ENCODE measurements at regions not wholly inside any gene's neighbourhood (a gene's known extent, or its start where the extent isn't known, plus 50 kb on each side); places are given as distances from the start of the nearest gene placed in this dataset.

DNA sequence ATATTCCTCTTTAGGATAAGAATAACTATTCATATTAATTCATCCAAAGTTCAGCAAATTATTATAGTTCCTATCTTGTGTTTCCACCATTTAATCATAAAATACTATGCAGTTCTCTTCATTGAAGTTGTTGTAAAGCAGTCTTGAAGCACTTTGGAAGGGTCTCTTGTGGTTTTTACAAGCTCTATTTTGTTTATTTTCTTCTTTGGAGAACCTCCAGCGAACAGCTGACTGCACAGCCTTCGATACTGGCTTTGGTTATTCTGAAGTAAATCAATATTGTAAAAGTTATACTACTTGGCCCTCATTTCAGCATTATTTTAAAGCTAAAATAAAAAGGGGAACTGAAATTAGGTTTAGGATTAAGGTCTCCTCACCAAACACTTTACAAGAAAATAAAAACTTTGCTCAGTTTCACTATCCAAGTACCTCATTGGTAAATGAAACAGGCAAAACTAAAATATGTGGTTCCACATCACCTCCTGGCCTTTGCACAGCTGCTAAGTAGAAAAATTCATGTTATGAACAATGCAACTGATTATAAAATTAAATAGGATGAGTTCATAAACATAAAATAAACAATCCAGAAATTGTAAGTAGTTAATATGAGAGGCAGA, 1629.2 kb upstream of the ADGRL3 start:
- Histone ChIP-seq H3K9me3 (ENCODE audit: low read depth) (no peaks in the 10 kb centered on the region), H3K27me3 (no peaks in the 10 kb centered on the region), H3K4me3 (no peak overlapping the region), H3K4me1 (ENCODE audit: low read depth) (no peaks in the 10 kb centered on the region), H3K27ac (no peak overlapping the region), H3K36me3 (no peaks in the 10 kb centered on the region)
- DNase-seq (ENCODE audit: low read depth in 1 of 2, low spot score in 1 of 2): no peak
- TF ChIP-seq, protein P1, sequence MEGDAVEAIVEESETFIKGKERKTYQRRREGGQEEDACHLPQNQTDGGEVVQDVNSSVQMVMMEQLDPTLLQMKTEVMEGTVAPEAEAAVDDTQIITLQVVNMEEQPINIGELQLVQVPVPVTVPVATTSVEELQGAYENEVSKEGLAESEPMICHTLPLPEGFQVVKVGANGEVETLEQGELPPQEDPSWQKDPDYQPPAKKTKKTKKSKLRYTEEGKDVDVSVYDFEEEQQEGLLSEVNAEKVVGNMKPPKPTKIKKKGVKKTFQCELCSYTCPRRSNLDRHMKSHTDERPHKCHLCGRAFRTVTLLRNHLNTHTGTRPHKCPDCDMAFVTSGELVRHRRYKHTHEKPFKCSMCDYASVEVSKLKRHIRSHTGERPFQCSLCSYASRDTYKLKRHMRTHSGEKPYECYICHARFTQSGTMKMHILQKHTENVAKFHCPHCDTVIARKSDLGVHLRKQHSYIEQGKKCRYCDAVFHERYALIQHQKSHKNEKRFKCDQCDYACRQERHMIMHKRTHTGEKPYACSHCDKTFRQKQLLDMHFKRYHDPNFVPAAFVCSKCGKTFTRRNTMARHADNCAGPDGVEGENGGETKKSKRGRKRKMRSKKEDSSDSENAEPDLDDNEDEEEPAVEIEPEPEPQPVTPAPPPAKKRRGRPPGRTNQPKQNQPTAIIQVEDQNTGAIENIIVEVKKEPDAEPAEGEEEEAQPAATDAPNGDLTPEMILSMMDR (IDR thresholded peaks at IDR 0.05; ENCODE audit: low read depth, low read length): no peak

DNA sequence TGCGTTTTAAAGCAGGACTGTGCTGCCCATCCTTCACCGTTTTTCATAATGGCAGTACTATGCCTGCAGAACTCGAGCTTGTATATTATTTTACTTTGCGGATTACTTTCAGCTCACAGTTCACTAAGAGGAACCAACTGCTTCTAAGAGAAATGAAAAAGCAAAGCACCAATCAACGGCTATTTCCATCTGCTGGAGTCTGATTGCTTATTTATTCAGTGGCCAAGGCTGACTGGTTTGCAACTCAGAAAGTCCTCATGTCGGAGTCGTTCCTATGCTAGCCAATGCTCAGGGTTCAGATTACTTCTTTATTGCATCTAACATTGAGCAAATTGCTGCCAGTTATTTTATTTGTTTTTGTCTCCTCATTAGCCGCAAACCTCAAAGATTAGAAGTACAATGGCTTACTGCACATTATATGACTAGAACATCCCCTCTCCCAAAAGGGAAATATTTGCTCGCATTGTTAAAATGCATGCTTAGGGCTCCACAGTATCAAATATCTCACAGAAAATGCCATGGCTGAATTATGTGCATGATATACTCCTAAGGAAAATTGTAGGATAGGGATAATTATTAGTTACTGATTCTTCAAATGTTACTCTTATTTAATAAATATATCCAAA, 1628.2 kb upstream of the ADGRL3 start:
- TF ChIP-seq, protein P1 (IDR thresholded peaks at IDR 0.05; ENCODE audit: low read depth, low read length): no peak

DNA sequence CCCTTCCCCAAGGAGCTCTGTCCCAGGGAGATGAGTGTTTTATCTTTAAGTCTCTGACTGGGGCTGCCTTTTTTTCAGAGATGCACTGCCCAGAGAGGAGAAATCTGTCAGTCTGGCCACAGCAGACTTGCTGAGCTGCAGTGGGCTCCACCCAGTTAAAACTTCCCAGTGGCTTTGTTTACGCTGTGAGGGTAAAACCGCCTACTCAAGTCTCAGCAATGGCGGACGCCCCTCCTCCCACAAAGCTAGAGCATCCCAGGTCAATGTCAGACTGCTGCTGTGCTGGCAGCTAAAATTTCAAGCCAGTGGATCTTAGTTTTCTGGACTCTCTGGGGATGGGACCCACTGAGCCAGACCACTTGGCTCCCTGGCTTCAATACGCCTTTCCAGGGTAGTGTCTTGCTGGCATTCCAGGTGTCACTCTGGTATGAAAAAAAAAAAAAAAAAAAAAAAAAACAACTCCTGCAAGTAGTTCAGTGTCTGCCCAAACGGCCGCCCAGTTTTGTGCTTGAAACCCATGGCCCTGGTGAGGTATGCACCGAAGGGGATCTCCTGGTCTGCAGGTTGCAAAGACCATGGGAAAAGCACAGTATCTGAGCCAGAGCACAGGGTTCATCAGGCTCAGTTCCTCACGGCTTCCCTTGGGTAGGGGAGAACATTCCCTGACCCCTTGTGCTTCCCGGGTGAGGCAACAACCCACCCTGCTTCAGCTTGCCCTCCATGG, 1616.1 kb upstream of the ADGRL3 start:
- no peak for DNase-seq (ENCODE audit: low read depth in 1 of 2, low spot score in 1 of 2)
- TF ChIP-seq, protein P1 (IDR thresholded peaks at IDR 0.05; ENCODE audit: low read depth, low read length): no peak
- H3K4me3 ChIP-seq: no peak overlapping the region
- no peaks in the 10 kb centered on the region for H3K27me3 ChIP-seq
- no peak overlapping the region for H3K27ac ChIP-seq
- no peaks in the 10 kb centered on the region for H3K4me1 ChIP-seq (ENCODE audit: low read depth)
- H3K36me3 ChIP-seq: no peaks in the 10 kb centered on the region
- no peaks in the 10 kb centered on the region for H3K9me3 ChIP-seq (ENCODE audit: low read depth)

More for the DNA sequence above, 1628.2 kb upstream of the ADGRL3 start:
- Histone ChIP-seq H3K27ac (no peak overlapping the region), H3K4me1 (ENCODE audit: low read depth) (no peaks in the 10 kb centered on the region), H3K27me3 (no peaks in the 10 kb centered on the region), H3K4me3 (no peak overlapping the region), H3K36me3 (no peaks in the 10 kb centered on the region), H3K9me3 (ENCODE audit: low read depth) (no peaks in the 10 kb centered on the region)
- no peak for DNase-seq (ENCODE audit: low read depth in 1 of 2, low spot score in 1 of 2)

DNA sequence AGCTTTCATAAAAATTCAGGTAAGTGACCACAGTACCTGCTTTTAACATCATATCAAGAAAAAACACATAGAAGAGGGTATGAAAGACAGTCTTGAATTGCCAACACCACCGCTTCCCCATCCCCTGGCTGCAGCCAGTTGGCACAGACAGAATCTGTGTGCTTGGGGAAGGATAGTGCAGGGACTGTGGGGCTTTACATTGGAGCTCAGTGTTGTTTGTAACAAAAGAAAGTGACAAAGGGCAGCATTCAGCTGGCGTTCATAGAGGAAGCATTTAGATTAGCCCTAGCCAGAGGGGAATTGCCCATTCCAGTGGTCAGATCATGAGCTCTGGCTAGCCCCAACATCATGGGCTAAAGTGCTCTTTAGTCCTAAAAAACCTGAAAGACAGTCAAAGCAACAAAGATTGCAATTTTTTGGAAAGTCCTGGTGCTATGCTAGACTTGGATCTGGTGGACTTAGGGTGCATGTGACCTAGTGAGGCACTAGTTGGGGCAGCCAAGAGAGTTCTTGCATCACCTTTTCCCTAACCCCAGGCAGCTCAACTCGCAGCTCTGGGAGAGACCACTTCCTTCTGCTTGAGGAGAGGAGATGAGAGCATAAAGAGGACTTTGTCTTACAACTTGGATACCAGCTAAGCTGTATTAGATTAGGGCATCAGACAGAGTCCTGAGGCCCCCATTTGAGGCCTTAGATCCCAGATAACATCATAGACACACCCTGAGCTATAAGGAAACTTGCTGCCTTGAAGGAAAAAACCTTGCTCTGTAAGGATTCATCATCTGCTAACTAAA, 1602.4 kb upstream of the ADGRL3 start:
- TF ChIP-seq, protein P1 (IDR thresholded peaks at IDR 0.05; ENCODE audit: low read depth, low read length): no peak
- no peak overlapping the region for H3K4me3 ChIP-seq
- H3K36me3 ChIP-seq: no peaks in the 10 kb centered on the region
- H3K9me3 ChIP-seq (ENCODE audit: low read depth): no peaks in the 10 kb centered on the region
- no peaks in the 10 kb centered on the region for H3K27me3 ChIP-seq
- no peak overlapping the region for H3K27ac ChIP-seq
- no peak for DNase-seq (ENCODE audit: low read depth in 1 of 2, low spot score in 1 of 2)
- H3K4me1 ChIP-seq (ENCODE audit: low read depth): no peaks in the 10 kb centered on the region

DNA sequence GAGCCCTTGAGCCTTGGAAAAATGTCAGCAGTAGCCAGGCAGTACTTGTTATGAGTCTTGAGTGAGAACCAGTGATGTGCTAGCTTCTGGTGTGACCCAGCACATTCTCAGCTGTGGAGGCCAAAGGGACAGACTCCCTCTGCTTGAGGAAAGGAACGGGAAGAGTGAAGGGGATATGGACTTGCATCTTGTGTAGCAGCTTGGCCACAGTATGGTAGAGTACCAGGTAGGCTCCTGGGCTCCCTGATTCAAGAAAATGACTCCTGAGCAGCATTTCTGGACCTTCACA, 1601.9 kb upstream of the ADGRL3 start:
- H3K4me1 ChIP-seq (ENCODE audit: low read depth): no peaks in the 10 kb centered on the region
- H3K4me3 ChIP-seq: no peak overlapping the region
- no peak overlapping the region for H3K27ac ChIP-seq
- H3K27me3 ChIP-seq: no peaks in the 10 kb centered on the region
- H3K9me3 ChIP-seq (ENCODE audit: low read depth): no peaks in the 10 kb centered on the region
- TF ChIP-seq, protein P1 (IDR thresholded peaks at IDR 0.05; ENCODE audit: low read depth, low read length): no peak
- no peaks in the 10 kb centered on the region for H3K36me3 ChIP-seq
- DNase-seq (ENCODE audit: low read depth in 1 of 2, low spot score in 1 of 2): no peak
